CD4-positive, alpha-beta T cell treated with Interleukin-17A for 4 hours (primary cell): ENCODE measurements at regions not wholly inside any gene's neighbourhood (a gene's known extent, or its start where the extent isn't known, plus 50 kb on each side); places are given as distances from the start of the nearest gene placed in this dataset.

Source experiments
- DNase-seq: peaks from one replicate; pipeline ENCODE4 v3.0.0-alpha.2; 2020; ENCODE audit warnings: mixed read lengths

DNA sequence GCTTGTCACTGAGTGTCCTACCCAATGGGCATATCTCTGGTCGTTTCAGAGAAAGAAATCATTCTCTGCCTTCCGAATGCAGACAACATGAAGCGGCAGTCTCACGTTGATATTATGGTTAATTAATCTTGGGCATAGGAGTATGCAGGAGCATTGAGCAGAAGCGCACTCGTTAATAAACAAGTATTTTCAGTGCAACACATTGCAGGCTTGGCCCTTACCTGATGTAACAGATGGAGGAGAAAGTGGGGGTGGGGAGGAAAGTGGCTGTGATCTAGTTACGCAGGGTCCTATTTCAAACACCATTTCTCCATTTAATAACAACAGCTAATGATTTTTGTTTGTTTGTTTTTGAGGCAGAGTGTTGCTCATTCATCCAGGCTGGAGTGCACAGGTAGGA lies 414.0 kb upstream of the RBFOX1 start:
- DNase-seq = no peak

DNA sequence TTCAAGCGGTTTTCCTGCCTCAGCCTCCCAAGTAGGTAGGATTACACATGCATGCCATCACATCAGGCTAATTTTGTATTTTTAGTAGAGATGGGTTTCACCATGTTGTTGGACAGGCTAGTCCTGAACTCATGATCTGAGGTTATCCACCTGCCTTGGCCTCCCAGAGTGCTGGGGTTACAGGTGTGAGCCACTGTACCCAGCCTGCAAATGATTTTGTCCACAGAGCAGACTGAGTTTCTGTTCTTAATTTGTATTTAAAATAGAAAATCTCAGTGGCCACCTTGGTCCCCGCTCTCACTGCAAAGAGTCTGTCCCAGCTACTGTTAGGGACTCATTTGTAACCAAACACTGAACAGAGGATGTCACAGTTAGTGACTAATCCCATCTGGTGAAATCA lies 415.7 kb upstream of the RBFOX1 start:
- no peak for DNase-seq

DNA sequence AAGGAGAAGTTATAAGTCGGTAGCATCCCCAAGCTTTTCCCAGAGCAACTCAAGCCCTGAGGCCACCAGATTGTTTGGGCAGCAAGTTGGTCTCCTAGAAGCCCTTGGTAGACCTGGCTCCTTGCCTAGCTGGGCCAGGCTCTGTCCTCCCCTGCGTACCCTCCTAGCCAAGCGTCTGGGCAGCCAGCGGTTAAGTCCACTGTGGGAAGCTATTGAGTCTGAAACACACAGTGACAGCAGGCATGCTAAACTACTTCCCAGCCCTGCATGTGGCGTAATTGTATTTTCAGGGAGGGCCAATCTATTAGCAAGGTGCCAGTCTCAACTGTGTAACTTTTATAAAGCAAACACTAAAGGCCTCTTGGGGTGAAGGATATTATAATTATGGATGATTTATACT lies 419.1 kb upstream of the RBFOX1 start:
- no peak for DNase-seq

DNA sequence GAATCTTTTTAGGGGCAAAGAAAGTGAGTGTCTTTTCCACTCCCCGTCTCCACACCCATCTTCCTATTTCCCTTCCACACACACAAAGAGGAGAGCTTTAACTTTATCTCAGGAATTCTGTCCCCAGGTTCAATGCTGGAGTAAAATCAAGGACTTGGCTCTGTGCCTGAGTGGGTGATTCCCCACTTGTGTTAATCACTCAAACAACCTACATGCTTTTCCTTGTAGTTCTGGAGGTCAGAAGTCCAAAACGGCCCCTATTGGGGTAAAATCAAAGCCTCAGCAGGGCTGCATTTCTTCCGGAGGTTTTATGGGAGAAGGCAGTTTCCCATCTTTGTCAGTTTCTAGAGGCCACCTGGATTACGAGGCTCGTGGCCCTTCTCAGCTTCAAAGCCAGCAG lies 422.3 kb upstream of the RBFOX1 start:
- no peak for DNase-seq

DNA sequence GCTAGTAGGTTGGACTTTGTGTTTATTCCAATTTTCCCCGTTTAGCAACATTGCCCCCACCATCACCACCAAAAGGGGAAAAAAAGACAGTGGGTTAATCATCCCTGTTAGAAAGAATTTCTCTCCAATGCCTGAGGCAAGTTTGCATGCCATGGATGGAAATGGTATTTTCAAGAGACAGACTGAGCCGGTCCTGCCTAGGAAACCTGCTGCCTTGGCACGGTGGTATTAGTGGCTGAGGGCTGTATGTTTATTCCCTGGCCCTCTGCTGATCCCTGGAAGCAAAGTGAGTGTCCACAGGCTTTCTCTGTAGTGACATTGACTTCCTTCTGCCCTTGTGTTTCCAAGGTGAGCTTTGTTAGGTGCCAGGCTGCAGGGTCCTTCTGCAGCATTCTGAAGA lies 427.0 kb upstream of the RBFOX1 start:
- DNase-seq = no peak

DNA sequence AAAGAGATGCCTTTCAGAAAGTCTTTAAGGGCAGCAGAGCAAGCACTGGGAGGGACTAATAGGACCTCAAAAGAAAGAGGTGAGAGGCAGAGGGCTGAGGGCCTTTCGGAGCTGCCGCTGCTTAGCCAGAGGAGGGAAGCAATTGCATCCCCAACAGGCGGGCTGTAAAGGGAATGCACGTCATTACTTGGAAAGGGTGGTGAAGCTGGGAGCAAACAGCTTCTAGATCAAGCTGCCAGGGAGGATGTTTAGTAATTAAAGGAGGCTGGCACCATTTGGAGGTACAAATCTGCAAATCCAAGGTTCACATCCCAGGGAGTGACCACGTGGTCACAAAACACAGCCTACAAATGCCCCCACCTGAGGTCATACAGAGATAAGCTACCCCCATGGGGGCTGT lies 429.0 kb upstream of the RBFOX1 start:
- no peak for DNase-seq

DNA sequence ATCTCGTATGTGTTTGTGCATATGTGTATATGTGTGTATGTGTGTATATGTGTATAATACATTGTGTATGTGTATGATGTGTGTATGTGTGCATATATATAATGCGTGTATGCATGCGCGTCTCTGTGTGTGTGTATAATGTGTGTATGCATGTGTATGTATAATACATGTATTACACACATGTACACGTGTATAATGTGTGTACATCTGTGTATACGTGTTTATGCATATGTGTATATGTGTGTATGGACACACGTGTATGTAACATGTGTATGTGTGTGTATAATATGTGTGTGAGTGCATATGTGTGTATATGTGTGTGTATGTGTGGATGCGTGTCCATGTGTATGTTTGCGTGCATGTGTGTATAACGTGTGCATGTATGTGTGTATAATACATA lies 433.7 kb upstream of the RBFOX1 start:
- no peak for DNase-seq

DNA sequence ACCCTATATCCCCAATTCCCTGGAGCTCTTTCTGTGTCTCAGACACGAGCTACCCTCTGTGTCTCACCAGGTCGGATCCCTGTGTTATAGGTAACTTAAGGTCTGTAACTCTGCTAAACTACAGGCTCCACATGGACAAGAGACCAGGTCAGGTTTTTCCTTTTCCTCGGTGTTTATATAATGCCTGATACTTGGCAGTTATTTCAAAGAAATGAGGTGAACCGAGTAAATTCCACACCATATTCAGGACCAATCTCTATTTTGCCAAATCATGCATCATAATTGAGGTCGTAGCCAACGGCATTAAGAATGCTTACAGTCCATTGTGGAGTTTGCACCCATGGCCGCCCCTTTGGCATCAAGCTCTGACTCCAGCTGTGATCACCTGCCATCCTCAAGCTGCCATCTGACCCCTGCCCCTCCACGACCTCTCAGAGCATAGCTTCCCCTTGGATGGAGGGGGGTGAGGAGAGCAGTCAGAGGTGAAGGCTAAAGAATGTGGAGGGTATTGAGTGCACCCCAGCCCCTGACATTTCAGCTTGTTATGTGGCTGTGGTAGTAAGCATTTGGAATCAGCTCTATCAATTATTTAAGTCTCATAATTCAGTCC lies 434.7 kb upstream of the RBFOX1 start:
- no peak for DNase-seq

DNA sequence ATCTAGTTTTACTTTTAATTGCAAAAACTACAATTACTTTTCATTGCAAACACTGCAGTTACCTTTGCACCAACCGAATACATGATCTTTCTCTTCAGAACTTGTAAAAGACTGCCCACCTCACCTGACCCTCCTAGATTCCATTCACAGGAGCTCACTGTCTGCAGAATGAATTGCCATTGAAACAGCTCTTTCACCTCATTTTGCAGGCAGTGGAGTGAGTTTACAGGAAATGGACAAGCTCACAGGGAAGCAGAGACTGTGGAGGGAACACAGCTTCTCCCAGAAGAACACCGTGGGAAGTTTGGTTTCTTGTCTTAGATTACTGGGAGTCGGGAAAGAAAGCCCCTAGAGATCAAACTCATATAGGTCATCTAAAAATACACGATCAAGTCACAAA lies 439.7 kb upstream of the RBFOX1 start:
- no peak for DNase-seq

DNA sequence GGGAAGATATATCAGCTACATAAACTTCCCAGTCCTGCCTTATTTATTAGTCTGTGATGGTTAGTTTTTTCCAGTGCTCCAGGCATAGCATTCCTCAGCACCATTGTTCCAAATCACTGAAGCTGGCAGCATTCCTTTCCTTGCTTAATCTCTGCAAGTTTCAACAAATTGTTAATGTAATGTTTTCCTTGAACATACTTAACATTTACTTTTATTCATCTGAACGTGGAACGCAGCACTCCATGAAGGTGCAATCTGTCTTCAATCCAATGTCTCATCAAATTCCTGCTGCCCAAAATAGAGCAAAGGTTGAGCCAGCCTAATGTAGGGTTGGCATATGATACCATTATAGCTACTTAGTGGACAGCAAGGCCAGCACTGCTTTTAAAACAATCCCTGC lies 441.1 kb upstream of the RBFOX1 start:
- no peak for DNase-seq

DNA sequence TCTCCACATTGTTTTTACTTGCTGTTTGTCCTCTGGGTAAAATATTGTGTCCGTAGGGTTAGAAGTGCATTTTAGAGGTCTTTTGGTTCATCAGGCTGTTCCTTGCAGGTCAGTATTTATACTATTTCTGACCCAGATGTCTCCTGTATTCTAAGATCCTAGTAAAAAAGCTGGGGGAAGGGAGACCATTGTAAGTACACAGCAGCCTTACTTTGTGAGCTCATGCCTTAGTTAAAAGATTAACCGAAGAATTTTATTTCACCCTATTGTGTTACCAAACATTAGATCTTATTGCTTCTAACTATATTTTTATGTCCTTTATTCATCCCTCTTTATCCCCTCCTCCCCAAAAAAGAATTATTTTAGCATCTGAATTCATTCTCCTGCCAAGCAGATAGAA lies 444.1 kb upstream of the RBFOX1 start:
- no peak for DNase-seq

DNA sequence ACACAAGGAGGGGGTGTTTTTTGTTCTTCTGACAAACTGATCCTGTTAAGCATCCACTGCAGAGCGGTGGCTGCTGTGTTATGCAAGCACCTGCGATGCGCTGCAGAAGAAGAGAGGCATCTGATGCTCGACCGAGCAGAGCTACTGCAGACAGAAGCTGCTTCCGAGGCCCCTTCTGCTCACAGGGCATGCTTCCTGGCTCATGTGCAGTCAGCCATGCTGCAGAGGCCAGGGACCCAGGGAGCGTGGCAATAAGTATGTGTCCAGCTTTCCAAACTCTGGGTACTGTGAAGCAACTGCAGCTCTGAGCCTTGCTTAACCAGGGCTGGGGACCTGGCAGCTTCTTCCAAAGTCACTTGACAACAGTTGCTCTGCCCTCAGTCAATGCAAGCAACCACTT lies 448.6 kb upstream of the RBFOX1 start:
- DNase-seq = no peak

DNA sequence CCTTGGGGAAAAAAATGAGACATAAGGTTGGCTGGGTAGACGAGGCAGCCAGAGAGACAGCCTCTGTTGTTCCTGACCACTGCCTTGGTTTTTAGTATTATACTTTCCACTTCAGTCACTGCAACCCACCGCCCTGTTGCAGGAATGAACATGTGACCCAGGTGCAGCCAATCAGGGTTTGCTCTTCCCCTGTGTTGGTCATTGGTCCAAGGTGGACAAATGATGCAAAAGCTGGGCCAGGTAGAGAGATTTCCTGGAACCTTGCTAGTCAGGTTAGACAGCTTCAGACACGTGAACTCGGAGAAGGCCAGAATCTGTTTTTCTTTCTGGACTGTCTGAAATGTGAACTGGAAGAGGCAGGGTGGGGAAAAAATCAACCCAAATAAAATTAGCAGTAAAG lies 452.4 kb upstream of the RBFOX1 start:
- DNase-seq = no peak

DNA sequence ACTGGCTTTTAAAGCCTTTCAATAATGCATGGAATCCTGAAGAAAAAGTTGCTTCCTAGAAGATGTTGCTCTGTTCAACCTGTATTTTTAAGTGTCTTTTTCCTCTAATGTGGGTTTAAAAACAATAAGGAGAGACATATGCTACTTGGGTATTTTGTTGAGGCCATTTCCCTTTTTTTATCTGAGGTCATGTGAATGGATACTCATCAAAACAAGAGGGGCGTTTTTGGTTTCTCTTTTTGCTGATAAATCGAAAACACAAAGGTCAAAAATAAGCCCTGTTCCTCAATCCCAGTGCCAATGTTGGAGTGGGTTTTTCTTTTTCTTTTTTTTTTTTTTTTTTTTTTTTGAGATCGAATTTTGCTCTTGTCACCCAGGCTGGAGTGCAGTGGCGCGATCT lies 468.0 kb upstream of the RBFOX1 start:
- no peak for DNase-seq

DNA sequence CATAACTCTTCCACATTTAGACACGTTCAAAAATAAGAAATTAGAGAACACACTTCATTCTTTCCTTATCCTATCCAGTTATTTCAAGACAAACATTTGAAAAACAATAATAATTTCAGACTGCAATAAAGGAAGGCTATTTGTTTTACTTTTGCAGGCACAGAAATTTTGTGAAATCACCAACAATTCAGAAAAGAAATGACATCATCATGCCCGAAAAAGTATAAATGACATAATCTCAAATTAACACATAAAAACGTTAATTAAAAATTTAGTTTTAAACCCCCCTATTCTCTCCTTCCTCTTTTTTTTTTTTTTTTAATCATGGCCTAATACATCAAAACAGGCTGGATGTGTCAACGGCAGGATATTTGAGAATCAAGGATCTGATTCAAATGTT lies 468.4 kb upstream of the RBFOX1 start:
- DNase-seq = no peak

DNA sequence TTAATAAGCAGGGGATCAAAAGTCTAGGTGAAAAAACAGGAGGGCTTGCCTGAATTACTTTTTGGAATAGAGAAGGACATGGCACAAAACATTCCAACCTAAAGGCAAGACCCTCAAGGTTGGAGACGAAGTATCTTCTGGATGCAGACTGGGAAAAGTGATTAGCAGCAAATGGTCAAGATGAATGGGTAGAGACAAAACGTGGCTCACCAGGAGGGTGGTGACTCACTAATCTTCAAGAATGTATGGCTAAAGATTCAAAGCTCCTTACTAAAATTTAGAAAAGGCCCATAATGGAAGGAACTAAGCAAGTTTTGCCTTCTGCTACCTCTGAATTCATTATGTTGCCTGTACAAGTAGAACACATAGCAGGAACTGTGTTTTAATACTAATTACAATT lies 469.5 kb upstream of the RBFOX1 start:
- DNase-seq = no peak

DNA sequence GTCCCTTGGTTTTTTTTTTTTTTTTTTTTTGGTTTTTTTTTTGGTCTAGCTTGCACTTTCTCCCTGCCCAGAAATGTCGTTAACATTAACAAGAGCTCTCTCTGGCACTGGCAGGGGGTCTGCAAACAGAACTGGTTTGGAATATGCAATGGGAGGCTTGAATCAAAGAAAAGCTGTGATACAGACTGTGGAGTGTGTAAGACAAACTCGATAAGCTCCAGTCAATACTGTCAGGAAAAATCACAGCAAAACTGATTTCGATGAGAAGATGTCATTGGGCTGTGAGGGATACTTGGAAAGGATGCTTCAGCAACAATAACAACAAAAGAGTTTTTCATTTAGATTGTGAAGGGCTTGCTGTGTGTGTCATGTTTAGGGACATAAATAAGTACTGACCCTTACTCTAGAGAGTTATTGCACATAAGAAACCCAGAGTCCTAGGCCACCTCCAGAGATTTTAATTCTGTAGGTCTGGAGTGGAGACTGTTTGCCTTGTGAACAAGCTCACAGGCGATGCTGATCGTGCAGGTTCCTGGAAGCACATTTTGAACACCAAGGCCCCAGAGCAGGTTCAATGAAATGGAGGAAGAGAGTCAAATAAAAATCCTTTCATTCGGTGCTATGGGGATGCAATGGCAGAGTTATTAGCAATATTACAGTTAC lies 470.7 kb upstream of the RBFOX1 start:
- no peak for DNase-seq

DNA sequence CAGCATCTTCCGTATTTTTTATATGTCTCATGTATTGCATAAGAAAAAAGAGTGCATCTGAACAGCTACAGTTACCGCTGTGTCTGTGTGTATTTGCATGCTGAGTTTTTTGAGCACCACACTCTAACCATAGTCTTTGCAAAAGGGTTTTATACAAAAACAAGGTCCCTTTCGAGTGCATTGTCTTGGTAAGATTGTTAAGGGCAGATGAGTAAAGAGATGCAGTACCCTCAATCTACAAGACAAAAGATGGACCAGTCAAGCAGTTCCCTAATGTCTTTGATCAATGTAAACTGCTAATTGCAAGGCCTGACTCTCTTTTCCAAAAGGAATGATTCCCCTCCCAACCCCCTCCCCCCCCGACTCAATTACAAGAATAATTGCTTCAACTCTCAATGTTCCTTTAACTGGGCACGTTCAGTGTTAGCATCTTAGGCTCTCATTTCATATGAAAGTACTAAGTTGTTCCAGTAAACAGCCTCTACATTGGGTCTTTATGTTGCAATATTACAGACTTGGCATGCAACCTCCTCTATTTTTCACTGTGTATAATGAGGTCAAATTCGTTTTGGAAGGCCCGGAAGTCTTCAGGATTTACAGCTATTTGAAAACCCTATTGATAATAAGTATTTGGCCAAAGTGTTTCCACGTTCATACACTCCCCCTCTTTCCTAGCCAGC lies 471.4 kb upstream of the RBFOX1 start:
- no peak for DNase-seq

DNA sequence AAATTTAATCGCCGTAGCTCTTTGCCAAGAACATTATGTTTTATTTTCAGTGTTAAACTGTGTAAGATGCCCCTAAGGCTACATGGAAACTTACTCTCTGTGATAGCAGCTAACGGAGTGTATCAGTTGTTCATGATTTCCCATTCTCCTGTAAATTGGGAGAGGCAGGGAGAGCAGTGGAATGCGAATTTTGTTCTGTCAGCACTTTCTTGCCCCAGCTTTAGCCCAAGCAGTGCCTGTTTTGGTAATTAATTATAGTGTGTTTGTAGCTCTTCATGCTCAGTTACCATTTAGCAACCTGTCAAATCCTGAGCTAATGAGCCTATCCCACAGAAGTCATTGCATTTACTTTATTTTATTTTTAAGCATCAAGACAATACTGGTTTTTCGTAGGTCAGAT lies 475.1 kb upstream of the RBFOX1 start:
- no peak for DNase-seq

DNA sequence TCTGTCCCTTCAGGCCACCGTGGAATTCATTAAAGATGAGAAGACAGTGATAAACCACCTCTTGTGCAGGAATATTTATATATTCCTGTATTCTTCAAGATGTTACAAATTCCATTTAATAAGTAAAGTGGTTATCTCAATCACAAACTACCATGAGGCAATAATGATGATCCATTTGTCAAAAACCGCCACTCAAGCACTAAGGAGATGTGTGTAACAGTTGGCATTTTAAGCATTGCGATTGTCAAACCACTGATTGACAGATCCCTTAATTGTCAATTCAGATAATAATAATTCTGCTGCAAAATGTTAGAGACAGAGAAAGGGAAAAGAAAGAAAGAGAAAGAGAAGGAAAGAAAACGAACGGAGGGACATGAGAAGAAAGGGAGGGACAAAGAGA lies 476.1 kb upstream of the RBFOX1 start:
- no peak for DNase-seq

DNA sequence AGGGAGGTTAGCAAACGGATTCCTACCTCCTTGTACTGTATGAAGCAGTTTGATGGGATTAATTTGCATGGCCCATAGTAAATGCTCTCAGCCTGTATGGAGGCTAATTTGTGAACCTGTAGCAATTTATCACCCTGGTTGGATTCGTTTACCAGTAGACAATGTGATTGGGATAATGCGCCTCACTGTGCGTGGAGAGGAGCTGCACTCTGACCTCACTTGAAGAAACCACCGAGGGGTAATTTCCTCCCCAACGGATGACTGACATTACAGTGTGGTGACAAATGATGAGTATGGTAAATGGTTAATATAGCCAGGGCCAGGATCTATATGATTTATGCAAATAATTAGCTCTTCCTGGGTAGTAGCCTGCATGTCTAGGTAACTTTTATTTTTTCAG lies 479.1 kb upstream of the RBFOX1 start:
- no peak for DNase-seq

DNA sequence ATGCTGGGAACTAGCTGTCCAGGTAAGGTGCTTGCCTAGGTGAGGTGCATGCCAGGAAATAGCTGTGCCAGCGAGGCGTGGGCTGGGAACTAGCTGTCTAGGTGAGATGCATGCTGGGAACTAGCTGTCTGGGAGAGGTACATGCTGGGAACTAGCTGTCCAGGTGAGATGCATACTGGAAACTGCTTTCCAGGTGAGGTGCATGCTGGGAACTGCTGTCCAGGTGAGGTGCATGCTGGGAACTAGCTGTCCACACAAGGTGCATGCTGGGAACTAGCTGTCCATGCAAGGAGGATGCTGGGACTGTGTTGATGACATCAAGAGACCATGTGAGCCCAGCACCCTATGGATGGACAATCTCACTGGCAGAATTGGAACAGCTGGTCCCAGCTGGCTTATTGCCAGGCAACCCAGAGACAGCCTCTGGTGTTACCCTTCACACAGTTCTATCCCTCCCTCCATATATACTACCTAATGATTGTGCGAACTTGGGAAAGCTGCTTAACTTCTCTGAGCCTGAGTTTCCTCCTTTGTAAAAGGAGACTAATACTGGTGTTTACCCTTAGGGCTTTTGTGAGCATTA lies 479.9 kb upstream of the RBFOX1 start:
- DNase-seq = no peak

DNA sequence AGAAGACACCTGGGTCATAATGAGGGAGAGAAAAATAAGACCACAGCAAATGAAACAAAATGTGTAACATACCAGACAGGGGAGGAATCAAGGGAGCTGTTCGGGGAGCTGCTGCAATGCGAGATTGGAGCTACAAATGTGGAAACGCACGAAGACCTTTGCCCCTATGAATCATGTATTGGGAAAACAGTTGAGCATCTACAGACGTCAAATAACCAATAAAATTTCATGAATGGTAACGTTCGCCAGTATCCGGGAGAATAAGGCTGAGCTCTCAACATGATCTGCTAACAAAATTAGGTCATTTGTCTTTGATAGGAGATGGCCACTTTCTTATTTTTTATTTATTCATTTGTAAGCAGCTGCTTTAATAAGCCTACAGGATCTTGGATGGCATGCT lies 486.2 kb upstream of the RBFOX1 start:
- no peak for DNase-seq

DNA sequence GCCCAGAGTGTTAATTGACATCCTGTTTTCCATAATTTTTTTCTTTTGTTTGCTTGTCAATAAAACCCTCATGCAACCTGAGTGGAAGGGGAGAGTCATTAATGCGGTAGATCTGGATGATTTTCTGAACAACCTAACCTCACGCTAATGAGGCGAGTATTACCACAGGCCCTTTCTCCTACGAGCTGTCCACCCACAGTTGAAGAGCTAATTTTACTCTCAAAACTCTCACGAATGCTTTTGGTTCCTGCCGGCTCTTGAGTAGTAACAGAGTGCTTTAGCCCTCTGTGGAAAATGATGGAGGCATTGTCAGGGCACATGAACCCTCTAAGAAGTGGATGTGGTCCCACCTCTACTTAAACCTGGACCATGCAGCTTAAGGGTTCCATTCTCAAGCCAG lies 491.3 kb upstream of the RBFOX1 start:
- no peak for DNase-seq
